KMS-11 (cell line): ENCODE measurements at regions not wholly inside any gene's neighbourhood (a gene's known extent, or its start where the extent isn't known, plus 50 kb on each side); places are given as distances from the start of the nearest gene placed in this dataset.

Source experiments
- H2AFZ ChIP-seq: fragments of 200-600 bp; sonication (generic); 2 replicates; pipeline ENCODE4 v1.6.1; 2016; ENCODE audit warnings: antibody characterized with exemption, mixed run types, low read depth
- H3K27ac ChIP-seq: fragments of 200-600 bp; sonication (generic); 2 replicates; pipeline ENCODE4 v1.6.1; 2016; ENCODE audit warnings: mild to moderate bottlenecking, mixed run types
- H3K27me3 ChIP-seq: fragments of 200-600 bp; sonication (generic); 2 replicates; pipeline ENCODE4 v1.6.1; 2017; ENCODE audit warnings: mild to moderate bottlenecking, low read depth, mixed run types, moderate library complexity; ENCODE audit not compliant: insufficient read depth
- H3K36me3 ChIP-seq: fragments of 200-600 bp; sonication (generic); 2 replicates; pipeline ENCODE4 v1.6.1; 2017; ENCODE audit warnings: mild to moderate bottlenecking, mixed run types; ENCODE audit not compliant: insufficient read depth
- H3K4me1 ChIP-seq: fragments of 200-600 bp; sonication (generic); 2 replicates; pipeline ENCODE4 v1.6.1; 2016; ENCODE audit warnings: mild to moderate bottlenecking, low read depth, mixed run types; ENCODE audit not compliant: poor library complexity, severe bottlenecking
- H3K4me2 ChIP-seq: fragments of 200-600 bp; sonication (generic); 2 replicates; pipeline ENCODE4 v1.7.0; 2016; ENCODE audit warnings: mild to moderate bottlenecking, mixed run types
- H3K4me3 ChIP-seq: fragments of 200-600 bp; sonication (generic); IDR thresholded peaks from 2 replicates; pipeline ENCODE4 v1.6.1; 2017; ENCODE audit warnings: low read depth, low read length, mixed read lengths; ENCODE audit not compliant: insufficient read depth
- H3K79me2 ChIP-seq: fragments of 200-600 bp; sonication (generic); 2 replicates; pipeline ENCODE4 v1.6.1; 2016; ENCODE audit warnings: low read depth, mixed run types; ENCODE audit not compliant: insufficient read depth
- H3K9ac ChIP-seq: fragments of 200-600 bp; sonication (generic); 2 replicates; pipeline ENCODE4 v1.6.1; 2016; ENCODE audit warnings: mild to moderate bottlenecking, mixed run types
- H4K20me1 ChIP-seq: fragments of 200-600 bp; sonication (generic); 2 replicates; pipeline ENCODE4 v1.6.1; 2016; ENCODE audit warnings: mild to moderate bottlenecking, mixed run types; ENCODE audit not compliant: insufficient read depth
- TF ChIP-seq, protein P1 (sequence below): fragments of 200-600 bp; sonication (generic); conservative IDR thresholded peaks from 2 replicates; pipeline ENCODE4 v1.6.1; 2017; ENCODE audit warnings: low read depth, mild to moderate bottlenecking, antibody characterized with exemption, low read length, moderate library complexity, mixed read lengths

DNA sequence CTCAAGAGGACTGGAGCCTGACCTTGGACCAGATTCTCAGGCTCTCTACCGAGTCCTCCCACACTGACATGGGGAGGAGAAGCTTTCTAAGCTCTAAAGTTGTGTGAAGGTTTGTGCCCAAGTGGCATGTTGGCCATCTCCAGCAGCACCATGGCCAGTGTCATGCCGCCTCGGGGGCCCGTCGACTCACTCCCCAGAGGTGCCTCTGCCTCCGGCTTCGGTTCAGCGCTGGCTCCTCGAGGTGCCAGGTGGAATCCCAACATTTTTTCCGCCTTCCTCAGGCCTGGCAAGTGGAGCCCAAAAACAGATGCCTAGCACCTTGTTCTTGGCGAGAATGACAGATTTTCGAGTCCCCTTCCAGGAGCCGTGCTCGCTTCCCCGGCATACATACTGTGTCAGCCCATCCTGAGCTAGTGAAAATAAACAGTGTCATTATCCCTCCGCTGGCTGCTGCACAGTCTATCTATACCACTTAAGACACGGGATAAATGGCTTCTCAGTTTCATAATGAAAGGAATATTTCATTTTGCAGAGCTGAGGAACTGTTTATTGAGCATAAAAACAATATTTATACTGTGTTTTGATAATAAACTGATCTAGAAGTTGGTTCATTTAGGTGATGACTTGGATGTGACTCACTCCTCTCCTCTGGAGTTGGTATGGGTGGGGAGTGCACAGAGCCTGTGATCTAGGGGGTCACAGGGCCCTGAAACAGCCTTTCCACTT is 328.5 kb upstream of the TLE3 start:
- TF ChIP-seq, protein P1, sequence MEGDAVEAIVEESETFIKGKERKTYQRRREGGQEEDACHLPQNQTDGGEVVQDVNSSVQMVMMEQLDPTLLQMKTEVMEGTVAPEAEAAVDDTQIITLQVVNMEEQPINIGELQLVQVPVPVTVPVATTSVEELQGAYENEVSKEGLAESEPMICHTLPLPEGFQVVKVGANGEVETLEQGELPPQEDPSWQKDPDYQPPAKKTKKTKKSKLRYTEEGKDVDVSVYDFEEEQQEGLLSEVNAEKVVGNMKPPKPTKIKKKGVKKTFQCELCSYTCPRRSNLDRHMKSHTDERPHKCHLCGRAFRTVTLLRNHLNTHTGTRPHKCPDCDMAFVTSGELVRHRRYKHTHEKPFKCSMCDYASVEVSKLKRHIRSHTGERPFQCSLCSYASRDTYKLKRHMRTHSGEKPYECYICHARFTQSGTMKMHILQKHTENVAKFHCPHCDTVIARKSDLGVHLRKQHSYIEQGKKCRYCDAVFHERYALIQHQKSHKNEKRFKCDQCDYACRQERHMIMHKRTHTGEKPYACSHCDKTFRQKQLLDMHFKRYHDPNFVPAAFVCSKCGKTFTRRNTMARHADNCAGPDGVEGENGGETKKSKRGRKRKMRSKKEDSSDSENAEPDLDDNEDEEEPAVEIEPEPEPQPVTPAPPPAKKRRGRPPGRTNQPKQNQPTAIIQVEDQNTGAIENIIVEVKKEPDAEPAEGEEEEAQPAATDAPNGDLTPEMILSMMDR = no peak
- no peak overlapping the region for H3K27ac ChIP-seq
- no peaks in the 10 kb centered on the region for H3K79me2 ChIP-seq
- no peak overlapping the region for H2AFZ ChIP-seq
- H3K36me3 ChIP-seq = no peaks in the 10 kb centered on the region
- no peaks in the 10 kb centered on the region for H3K4me1 ChIP-seq
- no peaks in the 10 kb centered on the region for H3K27me3 ChIP-seq
- no peak overlapping the region for H3K9ac ChIP-seq
- no peak overlapping the region for H3K4me2 ChIP-seq
- H3K4me3 ChIP-seq = no peak overlapping the region
- H4K20me1 ChIP-seq = no peaks in the 10 kb centered on the region

DNA sequence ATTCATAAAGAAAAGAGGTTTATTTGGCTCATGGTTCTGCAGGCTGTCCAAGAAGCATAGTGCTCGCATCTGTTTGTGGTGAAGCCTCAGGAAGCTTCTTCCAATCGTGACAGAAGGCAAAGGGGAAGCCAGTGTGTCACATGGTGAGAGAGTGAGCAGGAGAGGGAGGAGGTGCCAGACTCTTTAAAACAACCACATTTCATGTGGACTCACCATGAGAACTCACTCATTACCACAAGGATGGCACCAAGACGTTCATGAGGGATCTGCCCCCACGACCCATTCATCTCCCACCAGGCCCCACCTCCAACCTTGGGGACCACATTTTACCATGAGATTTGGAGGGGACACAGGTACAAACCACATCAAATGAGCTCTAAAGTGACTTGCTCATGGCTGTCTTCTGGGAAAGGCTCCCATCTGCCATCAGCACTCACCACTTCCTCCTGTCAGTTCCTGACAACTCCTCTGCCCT is 327.3 kb upstream of the TLE3 start:
- Histone ChIP-seq H3K27ac (no peak overlapping the region), H4K20me1 (no peaks in the 10 kb centered on the region), H2AFZ (no peak overlapping the region), H3K4me2 (no peak overlapping the region), H3K4me1 (no peaks in the 10 kb centered on the region), H3K36me3 (no peaks in the 10 kb centered on the region), H3K27me3 (no peaks in the 10 kb centered on the region), H3K79me2 (no peaks in the 10 kb centered on the region), H3K4me3 (no peak overlapping the region), H3K9ac (no peak overlapping the region)
- TF ChIP-seq, protein P1 = no peak

DNA sequence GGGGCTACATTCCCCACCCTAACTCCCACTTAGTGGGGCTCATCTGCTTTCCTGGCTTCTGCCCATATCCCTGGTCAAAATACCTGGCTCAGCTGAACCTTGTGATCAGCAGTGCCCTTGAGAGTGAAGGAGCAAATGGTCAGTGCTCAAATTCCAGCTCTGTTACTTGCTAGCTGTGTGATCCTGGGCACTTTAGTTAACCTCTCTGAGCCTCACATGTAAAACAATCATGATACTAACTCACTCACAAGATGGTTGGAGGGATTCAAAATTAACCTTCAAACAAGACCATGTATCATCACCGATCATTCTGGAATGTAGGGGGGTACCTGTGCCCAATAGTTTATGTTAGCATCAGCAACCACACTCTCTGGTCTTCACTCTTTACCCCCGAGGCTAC is 325.6 kb upstream of the TLE3 start:
- Histone ChIP-seq H3K79me2 (no peaks in the 10 kb centered on the region), H4K20me1 (no peaks in the 10 kb centered on the region), H2AFZ (no peak overlapping the region), H3K27me3 (no peaks in the 10 kb centered on the region), H3K27ac (no peak overlapping the region), H3K9ac (no peak overlapping the region), H3K4me3 (no peak overlapping the region), H3K4me2 (no peak overlapping the region), H3K36me3 (no peaks in the 10 kb centered on the region), H3K4me1 (no peaks in the 10 kb centered on the region)
- TF ChIP-seq, protein P1 = no peak

DNA sequence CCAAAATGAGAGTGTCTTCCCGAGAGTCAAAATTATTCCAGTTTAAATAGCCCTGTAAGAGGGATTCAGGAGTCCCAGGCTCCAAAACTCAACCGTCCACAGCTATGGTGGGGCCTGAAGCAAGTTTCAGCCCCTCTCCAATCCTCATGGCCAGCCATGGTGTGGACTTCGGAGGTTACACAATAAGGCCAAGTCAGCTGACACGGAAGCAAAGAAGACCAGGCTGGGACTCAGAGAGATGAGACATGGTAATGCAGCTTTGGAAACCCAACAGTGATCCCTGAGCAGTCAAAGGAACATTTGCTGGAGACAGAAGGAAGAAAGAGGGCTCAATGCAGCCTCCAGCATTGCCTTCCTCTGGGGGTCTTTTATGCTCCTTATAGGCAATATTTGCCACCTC is 324.6 kb upstream of the TLE3 start:
- Histone ChIP-seq H3K36me3 (no peaks in the 10 kb centered on the region), H3K79me2 (no peaks in the 10 kb centered on the region), H4K20me1 (no peaks in the 10 kb centered on the region), H2AFZ (no peak overlapping the region), H3K27me3 (no peaks in the 10 kb centered on the region), H3K4me3 (no peak overlapping the region), H3K4me2 (no peak overlapping the region), H3K4me1 (no peaks in the 10 kb centered on the region), H3K27ac (no peak overlapping the region), H3K9ac (no peak overlapping the region)
- TF ChIP-seq, protein P1 = no peak
